HG02623 (cell line): ENCODE measurements at regions not wholly inside any gene's neighbourhood (a gene's known extent, or its start where the extent isn't known, plus 50 kb on each side); places are given as distances from the start of the nearest gene placed in this dataset.
"Not testable (repeated sequence)": the region's sequence is repeated elsewhere in the genome, so short reads cannot be mapped to it uniquely, and the experiment has no call there.

Source experiments
- ATAC-seq: cut with Tn5 transposase; IDR thresholded peaks from one replicate; pipeline ENCODE4 v1.9.1; 2021; ENCODE audit warnings: moderate library complexity; ENCODE audit not compliant: unreplicated experiment

- no peak for ATAC-seq
These were observed 121.5 kb upstream of the HCRTR2 start for GRCh38 chr6:55052846-55053245.

GRCh38 chr6:55058682-55059081 lies 115.6 kb upstream of the HCRTR2 start:
- ATAC-seq = no peak

GRCh38 chr6:55064711-55065420 lies 109.4 kb upstream of the HCRTR2 start:
- no peak for ATAC-seq

- peak; percentile 50 for ATAC-seq
These were observed 105.1 kb upstream of the HCRTR2 start for GRCh38 chr6:55069132-55069781.

- ATAC-seq = no peak
These were observed 92.3 kb upstream of the HCRTR2 start for GRCh38 chr6:55082021-55082420.

- not testable (repeated sequence) for ATAC-seq
These were observed 86.3 kb upstream of the HCRTR2 start for GRCh38 chr6:55088011-55088410.

GRCh38 chr6:55088902-55089301 lies 85.4 kb upstream of the HCRTR2 start:
- ATAC-seq = no peak

- no peak for ATAC-seq
These were observed 85.0 kb upstream of the HCRTR2 start for GRCh38 chr6:55089325-55089724.

GRCh38 chr6:55100686-55101085 lies 73.6 kb upstream of the HCRTR2 start:
- no peak for ATAC-seq

- no peak for ATAC-seq
These were observed 73.2 kb upstream of the HCRTR2 start for GRCh38 chr6:55101157-55101556.

GRCh38 chr6:55108134-55109130 lies 65.9 kb upstream of the HCRTR2 start:
- no peak for ATAC-seq

GRCh38 chr6:55117267-55117666 lies 57.0 kb upstream of the HCRTR2 start:
- no peak for ATAC-seq

GRCh38 chr6:55124241-55124640 lies 50.1 kb upstream of the HCRTR2 start:
- ATAC-seq = not testable (repeated sequence)
